ENCODE measurements at regions not wholly inside any gene's neighbourhood (a gene's known extent, or its start where the extent isn't known, plus 50 kb on each side); places are given as distances from the start of the nearest gene placed in this dataset.

DNA sequence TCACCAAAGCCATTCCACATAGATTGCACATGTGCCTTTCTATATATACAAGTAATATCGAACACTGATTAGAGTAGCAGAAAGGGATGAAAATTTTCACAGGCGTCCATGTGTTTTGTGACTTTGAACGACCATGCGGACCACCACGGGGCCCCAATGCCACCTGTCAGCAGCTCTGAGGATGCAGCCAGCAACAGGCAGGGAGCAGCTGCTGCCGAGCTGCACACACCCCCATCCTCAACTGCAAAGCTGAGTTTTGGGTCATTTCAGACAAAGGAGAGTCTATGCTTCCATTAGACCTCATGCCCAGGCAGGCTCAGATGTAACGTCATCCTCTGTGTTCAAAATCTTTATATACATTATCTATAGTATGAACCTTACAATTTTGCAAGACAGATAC, 503.8 kb downstream of the IRX1 start:
- Histone ChIP-seq H3K4me3 (no peak overlapping the region), H3K4me2 (no peak overlapping the region), H3K4me1 (no peaks in the 10 kb centered on the region), H3K27ac (no peak overlapping the region), H3K9me3 (0 out of 3 replicates have a peak, but pooled peaks cover 4% of the 10 kb centered on the region)
- CTCF ChIA-PET: no interaction called here
- no peak for TF ChIP-seq POLR2A (IDR thresholded peaks at IDR 0.05; ENCODE audit: low read length)
- TF ChIP-seq MAFK (IDR thresholded peaks at IDR 0.05; ENCODE audit: partially characterized antibody): no peak
- TF ChIP-seq RNF2 (IDR thresholded peaks at IDR 0.05; ENCODE audit: borderline replicate concordance, low read depth): no peak
- TF ChIP-seq HEYL (CRISPR knock-in tag; IDR thresholded peaks at IDR 0.05): no peak
- no peak for TF ChIP-seq RARB (CRISPR knock-in tag; IDR thresholded peaks at IDR 0.05)
- TF ChIP-seq SREBF2 (IDR thresholded peaks at IDR 0.05): no peak
- no peak for TF ChIP-seq JUNB (IDR thresholded peaks at IDR 0.05)
- TF ChIP-seq, protein P1, sequence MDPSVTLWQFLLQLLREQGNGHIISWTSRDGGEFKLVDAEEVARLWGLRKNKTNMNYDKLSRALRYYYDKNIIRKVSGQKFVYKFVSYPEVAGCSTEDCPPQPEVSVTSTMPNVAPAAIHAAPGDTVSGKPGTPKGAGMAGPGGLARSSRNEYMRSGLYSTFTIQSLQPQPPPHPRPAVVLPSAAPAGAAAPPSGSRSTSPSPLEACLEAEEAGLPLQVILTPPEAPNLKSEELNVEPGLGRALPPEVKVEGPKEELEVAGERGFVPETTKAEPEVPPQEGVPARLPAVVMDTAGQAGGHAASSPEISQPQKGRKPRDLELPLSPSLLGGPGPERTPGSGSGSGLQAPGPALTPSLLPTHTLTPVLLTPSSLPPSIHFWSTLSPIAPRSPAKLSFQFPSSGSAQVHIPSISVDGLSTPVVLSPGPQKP (IDR thresholded peaks at IDR 0.05; ENCODE audit: low read depth, low read length): no peak
- TF ChIP-seq, protein P2, sequence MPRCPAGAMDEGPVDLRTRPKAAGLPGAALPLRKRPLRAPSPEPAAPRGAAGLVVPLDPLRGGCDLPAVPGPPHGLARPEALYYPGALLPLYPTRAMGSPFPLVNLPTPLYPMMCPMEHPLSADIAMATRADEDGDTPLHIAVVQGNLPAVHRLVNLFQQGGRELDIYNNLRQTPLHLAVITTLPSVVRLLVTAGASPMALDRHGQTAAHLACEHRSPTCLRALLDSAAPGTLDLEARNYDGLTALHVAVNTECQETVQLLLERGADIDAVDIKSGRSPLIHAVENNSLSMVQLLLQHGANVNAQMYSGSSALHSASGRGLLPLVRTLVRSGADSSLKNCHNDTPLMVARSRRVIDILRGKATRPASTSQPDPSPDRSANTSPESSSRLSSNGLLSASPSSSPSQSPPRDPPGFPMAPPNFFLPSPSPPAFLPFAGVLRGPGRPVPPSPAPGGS (IDR thresholded peaks at IDR 0.05): no peak
- TF ChIP-seq CBX8 (IDR thresholded peaks at IDR 0.05): no peak
- no peak for TF ChIP-seq EHMT2 (IDR thresholded peaks at IDR 0.05; ENCODE audit: low read depth)
- TF ChIP-seq HOXA7 (CRISPR knock-in tag; IDR thresholded peaks at IDR 0.05): no peak
- TF ChIP-seq, protein P3, sequence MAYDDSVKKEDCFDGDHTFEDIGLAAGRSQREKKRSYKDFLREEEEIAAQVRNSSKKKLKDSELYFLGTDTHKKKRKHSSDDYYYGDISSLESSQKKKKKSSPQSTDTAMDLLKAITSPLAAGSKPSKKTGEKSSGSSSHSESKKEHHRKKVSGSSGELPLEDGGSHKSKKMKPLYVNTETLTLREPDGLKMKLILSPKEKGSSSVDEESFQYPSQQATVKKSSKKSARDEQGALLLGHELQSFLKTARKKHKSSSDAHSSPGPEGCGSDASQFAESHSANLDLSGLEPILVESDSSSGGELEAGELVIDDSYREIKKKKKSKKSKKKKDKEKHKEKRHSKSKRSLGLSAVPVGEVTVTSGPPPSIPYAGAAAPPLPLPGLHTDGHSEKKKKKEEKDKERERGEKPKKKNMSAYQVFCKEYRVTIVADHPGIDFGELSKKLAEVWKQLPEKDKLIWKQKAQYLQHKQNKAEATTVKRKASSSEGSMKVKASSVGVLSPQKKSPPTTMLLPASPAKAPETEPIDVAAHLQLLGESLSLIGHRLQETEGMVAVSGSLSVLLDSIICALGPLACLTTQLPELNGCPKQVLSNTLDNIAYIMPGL (CRISPR knock-in tag; IDR thresholded peaks at IDR 0.05; ENCODE audit: borderline replicate concordance): no peak
- TF ChIP-seq RAD21 (conservative IDR thresholded peaks at IDR 0.05 in 1 of 2, IDR thresholded peaks at IDR 0.05 in 1 of 2): no peak
- TF ChIP-seq MAZ (IDR thresholded peaks at IDR 0.05; ENCODE audit: borderline replicate concordance, low read depth, low read length): no peak
- TF ChIP-seq ZC3H11A (IDR thresholded peaks at IDR 0.05): no peak
- TF ChIP-seq, protein P4, sequence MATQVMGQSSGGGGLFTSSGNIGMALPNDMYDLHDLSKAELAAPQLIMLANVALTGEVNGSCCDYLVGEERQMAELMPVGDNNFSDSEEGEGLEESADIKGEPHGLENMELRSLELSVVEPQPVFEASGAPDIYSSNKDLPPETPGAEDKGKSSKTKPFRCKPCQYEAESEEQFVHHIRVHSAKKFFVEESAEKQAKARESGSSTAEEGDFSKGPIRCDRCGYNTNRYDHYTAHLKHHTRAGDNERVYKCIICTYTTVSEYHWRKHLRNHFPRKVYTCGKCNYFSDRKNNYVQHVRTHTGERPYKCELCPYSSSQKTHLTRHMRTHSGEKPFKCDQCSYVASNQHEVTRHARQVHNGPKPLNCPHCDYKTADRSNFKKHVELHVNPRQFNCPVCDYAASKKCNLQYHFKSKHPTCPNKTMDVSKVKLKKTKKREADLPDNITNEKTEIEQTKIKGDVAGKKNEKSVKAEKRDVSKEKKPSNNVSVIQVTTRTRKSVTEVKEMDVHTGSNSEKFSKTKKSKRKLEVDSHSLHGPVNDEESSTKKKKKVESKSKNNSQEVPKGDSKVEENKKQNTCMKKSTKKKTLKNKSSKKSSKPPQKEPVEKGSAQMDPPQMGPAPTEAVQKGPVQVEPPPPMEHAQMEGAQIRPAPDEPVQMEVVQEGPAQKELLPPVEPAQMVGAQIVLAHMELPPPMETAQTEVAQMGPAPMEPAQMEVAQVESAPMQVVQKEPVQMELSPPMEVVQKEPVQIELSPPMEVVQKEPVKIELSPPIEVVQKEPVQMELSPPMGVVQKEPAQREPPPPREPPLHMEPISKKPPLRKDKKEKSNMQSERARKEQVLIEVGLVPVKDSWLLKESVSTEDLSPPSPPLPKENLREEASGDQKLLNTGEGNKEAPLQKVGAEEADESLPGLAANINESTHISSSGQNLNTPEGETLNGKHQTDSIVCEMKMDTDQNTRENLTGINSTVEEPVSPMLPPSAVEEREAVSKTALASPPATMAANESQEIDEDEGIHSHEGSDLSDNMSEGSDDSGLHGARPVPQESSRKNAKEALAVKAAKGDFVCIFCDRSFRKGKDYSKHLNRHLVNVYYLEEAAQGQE (IDR thresholded peaks at IDR 0.05): no peak
- no peak for DNase-seq (ENCODE audit: low read depth in 1 of 2, low spot score in 1 of 2)
- no peak for ATAC-seq
- POLR2A ChIA-PET: no interaction called here
- no peak for FAIRE-seq
- 9% methylated on average over 7 of the region's 7 CpGs for WGBS (ENCODE audit: missing lambda C conversion rate)

DNA sequence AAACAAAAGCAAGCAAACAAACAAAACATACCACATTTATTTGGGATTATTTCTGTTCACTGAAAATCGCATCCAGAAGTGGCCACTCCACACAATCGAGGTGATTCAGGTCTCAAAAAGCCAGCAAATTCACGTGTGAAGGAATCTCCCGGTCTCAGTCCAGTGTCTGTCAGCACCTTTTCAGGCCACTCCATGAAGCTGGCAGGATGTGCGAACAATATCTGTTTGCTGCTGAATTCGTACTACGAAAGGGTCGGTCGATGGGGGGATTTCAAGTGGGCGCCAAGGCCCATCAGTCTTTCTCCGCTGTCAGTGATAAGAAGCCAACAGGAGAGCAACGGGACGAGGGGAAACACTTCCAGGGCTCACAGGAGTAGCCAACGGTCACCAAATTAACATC, 505.1 kb downstream of the IRX1 start:
- 0 out of 3 replicates have a peak, but pooled peaks cover 4% of the 10 kb centered on the region for H3K9me3 ChIP-seq
- FAIRE-seq (no peak), ATAC-seq (no peak), DNase-seq (ENCODE audit: low read depth in 1 of 2, low spot score in 1 of 2) (no peak)
- H3K4me3 ChIP-seq: no peak overlapping the region
- 21% methylated on average over 14 of the region's 14 CpGs for WGBS (ENCODE audit: missing lambda C conversion rate)
- no peak overlapping the region for H3K4me2 ChIP-seq
- H3K4me1 ChIP-seq: no peaks in the 10 kb centered on the region
- CTCF ChIA-PET: no interaction called here
- POLR2A ChIA-PET: no interaction called here
- H3K27ac ChIP-seq: no peak overlapping the region
- no peak for TF ChIP-seq CBX8 (IDR thresholded peaks at IDR 0.05)
- TF ChIP-seq HEYL (CRISPR knock-in tag; IDR thresholded peaks at IDR 0.05): no peak
- no peak for TF ChIP-seq JUNB (IDR thresholded peaks at IDR 0.05)
- no peak for TF ChIP-seq KDM1A (IDR thresholded peaks at IDR 0.05; ENCODE audit: low read depth)
- no peak for TF ChIP-seq TP53 (CRISPR knock-in tag; IDR thresholded peaks at IDR 0.05)
- no peak for TF ChIP-seq SMC3 (IDR thresholded peaks at IDR 0.05)
- no peak for TF ChIP-seq FOSB (CRISPR knock-in tag; IDR thresholded peaks at IDR 0.05)
- no peak for TF ChIP-seq KDM5A (IDR thresholded peaks at IDR 0.05)
- TF ChIP-seq, protein P5, sequence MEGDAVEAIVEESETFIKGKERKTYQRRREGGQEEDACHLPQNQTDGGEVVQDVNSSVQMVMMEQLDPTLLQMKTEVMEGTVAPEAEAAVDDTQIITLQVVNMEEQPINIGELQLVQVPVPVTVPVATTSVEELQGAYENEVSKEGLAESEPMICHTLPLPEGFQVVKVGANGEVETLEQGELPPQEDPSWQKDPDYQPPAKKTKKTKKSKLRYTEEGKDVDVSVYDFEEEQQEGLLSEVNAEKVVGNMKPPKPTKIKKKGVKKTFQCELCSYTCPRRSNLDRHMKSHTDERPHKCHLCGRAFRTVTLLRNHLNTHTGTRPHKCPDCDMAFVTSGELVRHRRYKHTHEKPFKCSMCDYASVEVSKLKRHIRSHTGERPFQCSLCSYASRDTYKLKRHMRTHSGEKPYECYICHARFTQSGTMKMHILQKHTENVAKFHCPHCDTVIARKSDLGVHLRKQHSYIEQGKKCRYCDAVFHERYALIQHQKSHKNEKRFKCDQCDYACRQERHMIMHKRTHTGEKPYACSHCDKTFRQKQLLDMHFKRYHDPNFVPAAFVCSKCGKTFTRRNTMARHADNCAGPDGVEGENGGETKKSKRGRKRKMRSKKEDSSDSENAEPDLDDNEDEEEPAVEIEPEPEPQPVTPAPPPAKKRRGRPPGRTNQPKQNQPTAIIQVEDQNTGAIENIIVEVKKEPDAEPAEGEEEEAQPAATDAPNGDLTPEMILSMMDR (IDR thresholded peaks at IDR 0.05): no peak
- TF ChIP-seq ZFP36 (IDR thresholded peaks at IDR 0.05; ENCODE audit: borderline replicate concordance, partially characterized antibody): no peak
- no peak for TF ChIP-seq MAZ (IDR thresholded peaks at IDR 0.05; ENCODE audit: borderline replicate concordance, low read depth, low read length)
- TF ChIP-seq, protein P4 (IDR thresholded peaks at IDR 0.05): no peak
- TF ChIP-seq HOXB5 (CRISPR knock-in tag; IDR thresholded peaks at IDR 0.05): no peak
